Ishikawa (cell line): ENCODE measurements at regions not wholly inside any gene's neighbourhood (a gene's known extent, or its start where the extent isn't known, plus 50 kb on each side); places are given as distances from the start of the nearest gene placed in this dataset.

Experiments used
- CEBPB ChIP-seq: IDR thresholded peaks from 2 replicates; pipeline ENCODE4 v1.6.1; 2012
- CREB1 ChIP-seq: IDR thresholded peaks from 2 replicates; pipeline ENCODE4 v1.6.1; 2012; ENCODE audit warnings: low read depth
- EGR1 ChIP-seq: IDR thresholded peaks from 2 replicates; pipeline ENCODE4 v1.6.1; 2012
- EP300 ChIP-seq: IDR thresholded peaks from 2 replicates; pipeline ENCODE4 v1.6.1; 2012; ENCODE audit warnings: borderline replicate concordance
- FOXM1 ChIP-seq: IDR thresholded peaks from 2 replicates; pipeline ENCODE4 v1.6.1; 2012; ENCODE audit warnings: low read depth, borderline replicate concordance
- NFIC ChIP-seq: IDR thresholded peaks from 2 replicates; pipeline ENCODE4 v1.6.1; 2012
- RAD21 ChIP-seq: IDR thresholded peaks from 2 replicates; pipeline ENCODE4 v1.6.1; 2012; ENCODE audit warnings: low read depth
- TAF1 ChIP-seq: IDR thresholded peaks from 2 replicates; pipeline ENCODE4 v1.6.1; 2012; ENCODE audit warnings: low read depth, mild to moderate bottlenecking
- TCF12 ChIP-seq: IDR thresholded peaks from 2 replicates; pipeline ENCODE4 v1.6.1; 2012; ENCODE audit warnings: low read depth
- TEAD4 ChIP-seq: IDR thresholded peaks from 2 replicates; pipeline ENCODE4 v1.6.1; 2012
- YY1 ChIP-seq: IDR thresholded peaks from 2 replicates; pipeline ENCODE4 v1.6.1; 2012; ENCODE audit warnings: low read depth
- ZBTB7A ChIP-seq: IDR thresholded peaks from 2 replicates; pipeline ENCODE4 v1.6.1; 2012; ENCODE audit warnings: low read depth
- TF ChIP-seq, protein P1 (sequence below): IDR thresholded peaks from 2 replicates; pipeline ENCODE4 v1.6.1; 2012
- TF ChIP-seq, protein P2 (sequence below): IDR thresholded peaks from 2 replicates; pipeline ENCODE4 v1.6.1; 2012
- TF ChIP-seq, protein P3 (sequence below): IDR thresholded peaks from 2 replicates; pipeline ENCODE4 v1.6.1; 2012; ENCODE audit warnings: low read depth, mild to moderate bottlenecking

DNA sequence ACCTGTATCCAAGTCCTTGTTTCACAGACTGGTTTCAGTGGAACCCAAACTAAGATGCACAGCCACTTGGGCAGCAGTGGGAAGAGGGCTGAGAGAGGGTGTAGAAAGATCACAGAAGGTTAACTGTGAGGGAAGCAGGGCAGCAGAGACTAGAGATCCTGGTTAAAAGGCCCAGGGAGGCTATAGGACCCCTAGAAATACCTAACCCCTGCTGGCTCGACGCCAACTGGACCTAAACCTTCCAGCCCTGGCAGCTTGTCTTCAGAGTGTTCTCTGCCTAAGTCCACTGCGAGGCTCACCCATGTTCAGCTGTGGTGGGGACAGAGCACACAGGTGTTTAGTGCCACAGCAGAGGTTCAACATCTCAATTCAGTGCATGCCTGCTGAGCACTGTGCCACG lies 96.5 kb downstream of the ZNF621 start:
- TF ChIP-seq RAD21 (no peak), TAF1 (no peak), EGR1 (no peak)
- TF ChIP-seq, protein P1, sequence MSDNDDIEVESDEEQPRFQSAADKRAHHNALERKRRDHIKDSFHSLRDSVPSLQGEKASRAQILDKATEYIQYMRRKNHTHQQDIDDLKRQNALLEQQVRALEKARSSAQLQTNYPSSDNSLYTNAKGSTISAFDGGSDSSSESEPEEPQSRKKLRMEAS, result no peak

DNA sequence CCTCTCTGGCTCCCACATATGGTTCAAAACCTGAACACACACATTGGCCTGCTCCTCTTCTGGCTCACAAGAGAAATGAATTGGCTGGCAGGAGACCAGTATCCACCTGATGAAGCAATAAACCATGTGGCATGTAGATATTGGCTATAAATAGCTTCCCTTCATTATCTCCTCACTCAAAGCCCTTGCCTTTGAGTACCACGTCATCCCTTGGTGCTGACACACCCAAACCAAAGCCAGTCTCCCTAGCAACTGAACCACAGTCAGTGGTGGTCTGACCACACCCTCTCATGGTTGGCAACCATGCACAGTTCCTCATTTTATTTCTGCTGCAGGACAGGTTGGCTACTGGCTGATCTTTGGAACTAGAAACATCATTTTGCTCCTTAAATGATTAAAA lies 98.8 kb downstream of the ZNF621 start:
- TF ChIP-seq EP300, result no peak
- TF ChIP-seq, protein P2, sequence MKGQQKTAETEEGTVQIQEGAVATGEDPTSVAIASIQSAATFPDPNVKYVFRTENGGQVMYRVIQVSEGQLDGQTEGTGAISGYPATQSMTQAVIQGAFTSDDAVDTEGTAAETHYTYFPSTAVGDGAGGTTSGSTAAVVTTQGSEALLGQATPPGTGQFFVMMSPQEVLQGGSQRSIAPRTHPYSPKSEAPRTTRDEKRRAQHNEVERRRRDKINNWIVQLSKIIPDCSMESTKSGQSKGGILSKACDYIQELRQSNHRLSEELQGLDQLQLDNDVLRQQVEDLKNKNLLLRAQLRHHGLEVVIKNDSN, result no peak
- no peak for TF ChIP-seq TEAD4
- TF ChIP-seq, protein P3, sequence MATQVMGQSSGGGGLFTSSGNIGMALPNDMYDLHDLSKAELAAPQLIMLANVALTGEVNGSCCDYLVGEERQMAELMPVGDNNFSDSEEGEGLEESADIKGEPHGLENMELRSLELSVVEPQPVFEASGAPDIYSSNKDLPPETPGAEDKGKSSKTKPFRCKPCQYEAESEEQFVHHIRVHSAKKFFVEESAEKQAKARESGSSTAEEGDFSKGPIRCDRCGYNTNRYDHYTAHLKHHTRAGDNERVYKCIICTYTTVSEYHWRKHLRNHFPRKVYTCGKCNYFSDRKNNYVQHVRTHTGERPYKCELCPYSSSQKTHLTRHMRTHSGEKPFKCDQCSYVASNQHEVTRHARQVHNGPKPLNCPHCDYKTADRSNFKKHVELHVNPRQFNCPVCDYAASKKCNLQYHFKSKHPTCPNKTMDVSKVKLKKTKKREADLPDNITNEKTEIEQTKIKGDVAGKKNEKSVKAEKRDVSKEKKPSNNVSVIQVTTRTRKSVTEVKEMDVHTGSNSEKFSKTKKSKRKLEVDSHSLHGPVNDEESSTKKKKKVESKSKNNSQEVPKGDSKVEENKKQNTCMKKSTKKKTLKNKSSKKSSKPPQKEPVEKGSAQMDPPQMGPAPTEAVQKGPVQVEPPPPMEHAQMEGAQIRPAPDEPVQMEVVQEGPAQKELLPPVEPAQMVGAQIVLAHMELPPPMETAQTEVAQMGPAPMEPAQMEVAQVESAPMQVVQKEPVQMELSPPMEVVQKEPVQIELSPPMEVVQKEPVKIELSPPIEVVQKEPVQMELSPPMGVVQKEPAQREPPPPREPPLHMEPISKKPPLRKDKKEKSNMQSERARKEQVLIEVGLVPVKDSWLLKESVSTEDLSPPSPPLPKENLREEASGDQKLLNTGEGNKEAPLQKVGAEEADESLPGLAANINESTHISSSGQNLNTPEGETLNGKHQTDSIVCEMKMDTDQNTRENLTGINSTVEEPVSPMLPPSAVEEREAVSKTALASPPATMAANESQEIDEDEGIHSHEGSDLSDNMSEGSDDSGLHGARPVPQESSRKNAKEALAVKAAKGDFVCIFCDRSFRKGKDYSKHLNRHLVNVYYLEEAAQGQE, result no peak
- TF ChIP-seq NFIC, result no peak
- no peak for TF ChIP-seq FOXM1
- no peak for TF ChIP-seq YY1
- no peak for TF ChIP-seq TCF12
- no peak for TF ChIP-seq RAD21
- TF ChIP-seq CEBPB, result no peak
- no peak for TF ChIP-seq TAF1
- TF ChIP-seq CREB1, result no peak
- TF ChIP-seq, protein P1, result no peak
- no peak for TF ChIP-seq EGR1
- no peak for TF ChIP-seq ZBTB7A

DNA sequence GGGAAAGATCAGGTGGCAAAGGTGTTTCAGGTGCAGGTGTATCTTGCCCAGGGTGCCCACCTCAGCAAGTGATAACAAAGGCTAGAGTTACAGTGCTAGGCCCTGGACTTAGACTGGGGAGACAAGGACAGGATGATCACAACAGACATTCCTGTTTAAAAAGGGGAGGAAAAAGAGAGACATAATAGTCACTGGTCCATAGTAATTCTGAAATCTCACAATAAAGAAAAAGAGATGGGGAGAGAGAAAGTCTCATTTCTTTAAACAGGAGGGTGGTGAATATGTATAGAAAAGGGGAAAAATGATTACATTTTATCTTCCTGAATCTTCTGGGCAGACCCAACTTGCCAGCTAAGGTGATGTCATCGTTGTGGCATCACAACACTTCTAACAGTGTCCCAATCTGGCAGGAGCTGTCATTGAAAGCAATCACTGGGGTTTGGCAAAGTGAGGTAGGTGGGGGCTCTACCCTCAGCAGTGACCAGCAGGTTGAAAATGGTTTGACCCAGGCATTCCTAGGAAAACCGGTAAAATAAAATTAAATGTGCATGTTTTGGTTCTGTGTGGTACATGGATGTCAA lies 99.5 kb downstream of the ZNF621 start:
- TF ChIP-seq EGR1, result no peak
- no peak for TF ChIP-seq EP300
- no peak for TF ChIP-seq ZBTB7A
- no peak for TF ChIP-seq RAD21
- TF ChIP-seq, protein P3, result no peak
- TF ChIP-seq, protein P1, result no peak
- no peak for TF ChIP-seq NFIC
- TF ChIP-seq YY1, result no peak
- TF ChIP-seq TAF1, result no peak
- no peak for TF ChIP-seq CEBPB
- no peak for TF ChIP-seq CREB1
- no peak for TF ChIP-seq FOXM1
- TF ChIP-seq, protein P2, result no peak
- no peak for TF ChIP-seq TCF12
- TF ChIP-seq TEAD4, result no peak

DNA sequence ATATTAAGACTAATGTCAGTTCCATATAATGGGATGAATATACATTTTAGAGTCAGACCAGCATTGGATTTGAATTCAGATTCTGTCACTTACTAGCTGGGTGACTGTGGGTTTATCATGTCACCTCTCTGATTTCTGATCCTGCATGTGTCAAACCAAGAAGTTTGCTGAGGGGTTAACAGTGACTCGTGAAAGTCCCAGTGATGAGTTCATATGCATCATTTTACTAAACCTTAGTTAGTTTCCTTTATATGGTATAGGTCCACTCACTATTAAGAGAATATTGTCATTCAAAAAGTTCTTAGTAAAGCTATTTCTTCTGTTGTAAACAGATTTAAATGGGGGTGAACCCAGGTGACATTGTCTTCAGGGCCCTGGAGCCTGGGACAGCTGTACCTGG lies 102.3 kb downstream of the ZNF621 start:
- TF ChIP-seq EGR1, result no peak
- no peak for TF ChIP-seq CREB1
- TF ChIP-seq, protein P3, result no peak
- TF ChIP-seq TAF1, result no peak
- no peak for TF ChIP-seq RAD21
- TF ChIP-seq, protein P1, result no peak
- no peak for TF ChIP-seq NFIC
- TF ChIP-seq ZBTB7A, result no peak
